Osteocyte (in vitro differentiated cells): ENCODE measurements at regions not wholly inside any gene's neighbourhood (a gene's known extent, or its start where the extent isn't known, plus 50 kb on each side); places are given as distances from the start of the nearest gene placed in this dataset.

Experiments
- DNase-seq: peaks from one replicate; pipeline ENCODE4 v3.0.0; 2021; ENCODE audit warnings: mixed read lengths; ENCODE audit not compliant: unreplicated experiment; ENCODE audit errors: extremely low spot score
- H3K27ac Mint-ChIP-seq: one replicate; pipeline ENCODE4 v1.8.0; 2021; ENCODE audit warnings: mild to moderate bottlenecking, mixed read lengths; ENCODE audit not compliant: unreplicated experiment
- H3K27me3 Mint-ChIP-seq: one replicate; pipeline ENCODE4 v1.8.0; 2021; ENCODE audit warnings: mixed read lengths; ENCODE audit not compliant: unreplicated experiment
- H3K36me3 Mint-ChIP-seq: one replicate; pipeline ENCODE4 v1.8.0; 2021; ENCODE audit warnings: mixed read lengths; ENCODE audit not compliant: unreplicated experiment
- H3K4me1 Mint-ChIP-seq: one replicate; pipeline ENCODE4 v1.8.0; 2021; ENCODE audit warnings: mixed read lengths; ENCODE audit not compliant: unreplicated experiment
- H3K4me3 Mint-ChIP-seq: one replicate; pipeline ENCODE4 v1.8.0; 2021; ENCODE audit warnings: mild to moderate bottlenecking, moderate library complexity, mixed read lengths; ENCODE audit not compliant: unreplicated experiment
- H3K9me3 Mint-ChIP-seq: one replicate; pipeline ENCODE4 v1.8.0; 2021; ENCODE audit warnings: mixed read lengths; ENCODE audit not compliant: unreplicated experiment
- CTCF ChIP-seq: fragments of 200-600 bp; sonication (generic); IDR thresholded peaks from 2 replicates; pipeline ENCODE4 v1.5.0; 2021; ENCODE audit warnings: antibody characterized with exemption, mild to moderate bottlenecking, moderate library complexity

- H3K4me3 Mint-ChIP-seq: no peak overlapping the region
- no peaks in the 10 kb centered on the region for H3K4me1 Mint-ChIP-seq
- H3K27ac Mint-ChIP-seq: no peak overlapping the region
- DNase-seq: no peak
- no peak for TF ChIP-seq CTCF
- H3K27me3 Mint-ChIP-seq: no peaks in the 10 kb centered on the region
- no peaks in the 10 kb centered on the region for H3K9me3 Mint-ChIP-seq
- H3K36me3 Mint-ChIP-seq: no peaks in the 10 kb centered on the region
These were observed 120.6 kb downstream of the BCHE start for GRCh38 chr3:165716592-165716991.

GRCh38 chr3:165713479-165713878 is 123.7 kb downstream of the BCHE start:
- Mint-ChIP-seq H3K27ac (no peak overlapping the region), H3K9me3 (no peaks in the 10 kb centered on the region), H3K4me1 (no peaks in the 10 kb centered on the region), H3K4me3 (no peak overlapping the region), H3K27me3 (peaks cover 2% of the 10 kb centered on the region), H3K36me3 (no peaks in the 10 kb centered on the region)
- TF ChIP-seq CTCF: no peak
- no peak for DNase-seq

GRCh38 chr3:165712382-165712781 is 124.8 kb downstream of the BCHE start:
- H3K9me3 Mint-ChIP-seq: no peaks in the 10 kb centered on the region
- H3K4me3 Mint-ChIP-seq: no peak overlapping the region
- no peak for DNase-seq
- peaks cover 2% of the 10 kb centered on the region for H3K27me3 Mint-ChIP-seq
- H3K36me3 Mint-ChIP-seq: no peaks in the 10 kb centered on the region
- H3K27ac Mint-ChIP-seq: no peak overlapping the region
- H3K4me1 Mint-ChIP-seq: no peaks in the 10 kb centered on the region
- TF ChIP-seq CTCF: no peak

- Mint-ChIP-seq H3K27me3 (peaks cover 12% of the 10 kb centered on the region), H3K4me1 (no peaks in the 10 kb centered on the region), H3K27ac (no peak overlapping the region), H3K9me3 (peaks cover 4% of the 10 kb centered on the region), H3K36me3 (no peaks in the 10 kb centered on the region), H3K4me3 (no peak overlapping the region)
- no peak for DNase-seq
- TF ChIP-seq CTCF: no peak
These were observed 139.3 kb downstream of the BCHE start for GRCh38 chr3:165697910-165698309.

- TF ChIP-seq CTCF: no peak
- Mint-ChIP-seq H3K4me3 (no peak overlapping the region), H3K27me3 (peaks cover 12% of the 10 kb centered on the region), H3K9me3 (peaks cover 14% of the 10 kb centered on the region), H3K4me1 (no peaks in the 10 kb centered on the region), H3K36me3 (no peaks in the 10 kb centered on the region), H3K27ac (no peak overlapping the region)
- DNase-seq: no peak
These were observed 140.7 kb downstream of the BCHE start for GRCh38 chr3:165696496-165696895.
